ENCODE measurements at regions not wholly inside any gene's neighbourhood (a gene's known extent, or its start where the extent isn't known, plus 50 kb on each side); places are given as distances from the start of the nearest gene placed in this dataset.
"Not testable (repeated sequence)": the region's sequence is repeated elsewhere in the genome, so short reads cannot be mapped to it uniquely, and the experiment has no call there.

GRCh38 chr9:89684912-89685636, 80.3 kb downstream of the GADD45G start:
- no peak overlapping the region for H3K4me3 ChIP-seq (ENCODE audit: low read length)
- H3K27me3 ChIP-seq (replicated peaks; ENCODE audit: control insufficient read depth, insufficient read depth, low read length): peaks cover 2% of the 10 kb centered on the region
- no peaks in the 10 kb centered on the region for H3K4me1 ChIP-seq (ENCODE audit: control insufficient read depth, insufficient read depth, low read length)
- DNase-seq (ENCODE audit: low read depth): no peak
- H3K36me3 ChIP-seq (ENCODE audit: control insufficient read depth, insufficient read depth, low read length, severe bottlenecking): no peaks in the 10 kb centered on the region
- H3K9ac ChIP-seq (ENCODE audit: low read length): no peak overlapping the region
- no peaks in the 10 kb centered on the region for H3K9me3 ChIP-seq (ENCODE audit: control insufficient read depth, low read length)

- DNase-seq (ENCODE audit: low read depth): no peak
- Histone ChIP-seq H3K36me3 (ENCODE audit: control insufficient read depth, insufficient read depth, low read length, severe bottlenecking) (no peaks in the 10 kb centered on the region), H3K27me3 (replicated peaks; ENCODE audit: control insufficient read depth, insufficient read depth, low read length) (peaks cover 2% of the 10 kb centered on the region), H3K4me1 (ENCODE audit: control insufficient read depth, insufficient read depth, low read length) (no peaks in the 10 kb centered on the region), H3K9me3 (ENCODE audit: control insufficient read depth, low read length) (no peaks in the 10 kb centered on the region), H3K4me3 (ENCODE audit: low read length) (no peak overlapping the region), H3K9ac (ENCODE audit: low read length) (no peak overlapping the region)
These were observed 80.9 kb downstream of the GADD45G start for GRCh38 chr9:89685698-89686097.

DNA sequence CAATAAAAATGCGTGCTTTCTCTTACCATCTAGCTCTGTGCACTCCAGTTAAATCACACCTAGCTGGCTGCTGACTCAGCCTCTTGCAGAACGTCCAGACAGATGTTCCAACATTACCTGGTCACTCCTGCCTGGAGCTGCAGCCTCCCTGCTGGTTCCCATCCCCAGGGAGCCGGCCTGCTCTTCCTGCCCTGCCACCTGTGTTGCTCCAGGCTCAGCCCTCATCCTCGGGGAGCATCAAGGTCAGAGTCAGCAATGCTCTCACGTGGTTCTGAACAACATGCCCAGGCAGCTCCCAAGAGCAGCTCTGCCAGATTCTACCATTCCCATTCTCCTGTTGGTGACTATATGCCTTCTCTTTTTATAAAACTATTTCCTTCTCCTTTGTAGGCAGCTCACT, 81.3 kb downstream of the GADD45G start:
- DNase-seq (ENCODE audit: low read depth): no peak
- H3K9ac ChIP-seq (ENCODE audit: low read length): no peak overlapping the region
- no peaks in the 10 kb centered on the region for H3K4me1 ChIP-seq (ENCODE audit: control insufficient read depth, insufficient read depth, low read length)

GRCh38 chr9:89686621-89687020, 81.8 kb downstream of the GADD45G start:
- no peaks in the 10 kb centered on the region for H3K9me3 ChIP-seq (ENCODE audit: control insufficient read depth, low read length)
- peaks cover 2% of the 10 kb centered on the region for H3K27me3 ChIP-seq (replicated peaks; ENCODE audit: control insufficient read depth, insufficient read depth, low read length)
- no peaks in the 10 kb centered on the region for H3K4me1 ChIP-seq (ENCODE audit: control insufficient read depth, insufficient read depth, low read length)
- no peak overlapping the region for H3K4me3 ChIP-seq (ENCODE audit: low read length)
- no peak overlapping the region for H3K9ac ChIP-seq (ENCODE audit: low read length)
- no peak for DNase-seq (ENCODE audit: low read depth)
- H3K36me3 ChIP-seq (ENCODE audit: control insufficient read depth, insufficient read depth, low read length, severe bottlenecking): no peaks in the 10 kb centered on the region

More for the DNA sequence above, 81.3 kb downstream of the GADD45G start:
- no peaks in the 10 kb centered on the region for H3K36me3 ChIP-seq (ENCODE audit: control insufficient read depth, insufficient read depth, low read length, severe bottlenecking)
- H3K4me3 ChIP-seq (ENCODE audit: low read length): no peak overlapping the region
- no peaks in the 10 kb centered on the region for H3K9me3 ChIP-seq (ENCODE audit: control insufficient read depth, low read length)
- peaks cover 2% of the 10 kb centered on the region for H3K27me3 ChIP-seq (replicated peaks; ENCODE audit: control insufficient read depth, insufficient read depth, low read length)

DNA sequence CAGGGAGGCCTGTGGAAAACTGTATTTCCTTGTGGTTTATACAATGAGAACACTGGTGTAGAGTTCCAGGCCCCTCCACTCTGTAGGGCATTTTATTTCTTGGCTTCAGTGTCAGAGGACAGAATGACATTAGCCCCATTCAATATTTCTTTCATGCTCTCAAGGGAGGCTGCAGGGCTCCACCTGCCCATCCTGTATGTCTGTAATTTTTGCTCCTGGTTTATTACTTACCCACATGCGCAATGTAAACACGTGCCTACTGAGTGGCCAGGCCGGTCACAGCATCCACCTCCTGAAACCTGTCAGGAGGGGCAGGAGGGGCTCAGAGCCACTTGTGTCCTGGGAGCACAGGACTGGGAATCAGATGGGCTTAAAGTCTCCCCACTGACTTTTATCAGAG, 82.4 kb downstream of the GADD45G start:
- no peak overlapping the region for H3K9ac ChIP-seq (ENCODE audit: low read length)
- H3K27me3 ChIP-seq (replicated peaks; ENCODE audit: control insufficient read depth, insufficient read depth, low read length): peaks cover 2% of the 10 kb centered on the region
- H3K4me3 ChIP-seq (ENCODE audit: low read length): no peak overlapping the region
- DNase-seq (ENCODE audit: low read depth): no peak
- no peaks in the 10 kb centered on the region for H3K9me3 ChIP-seq (ENCODE audit: control insufficient read depth, low read length)
- no peaks in the 10 kb centered on the region for H3K36me3 ChIP-seq (ENCODE audit: control insufficient read depth, insufficient read depth, low read length, severe bottlenecking)
- no peaks in the 10 kb centered on the region for H3K4me1 ChIP-seq (ENCODE audit: control insufficient read depth, insufficient read depth, low read length)

DNA sequence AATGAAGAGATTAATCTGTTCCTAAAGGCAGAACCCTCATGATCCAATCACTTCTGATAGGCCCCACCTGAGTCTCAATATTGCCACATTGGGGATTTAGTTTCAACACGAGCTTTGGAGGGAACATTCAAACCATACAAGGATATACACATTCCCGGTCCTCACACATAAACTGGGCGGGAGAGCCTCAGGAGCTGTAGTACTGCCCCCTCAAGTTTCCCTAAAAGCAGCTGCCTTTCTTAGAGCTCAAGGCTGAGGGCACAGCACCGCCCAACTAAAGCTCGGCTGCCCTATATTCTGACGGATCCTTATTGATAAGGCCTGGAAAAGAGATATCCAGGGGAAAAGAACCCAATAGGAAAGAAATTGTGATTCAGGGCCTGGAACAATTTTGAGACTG, 83.0 kb downstream of the GADD45G start:
- H3K4me3 ChIP-seq (ENCODE audit: low read length): no peak overlapping the region
- DNase-seq (ENCODE audit: low read depth): no peak
- no peaks in the 10 kb centered on the region for H3K4me1 ChIP-seq (ENCODE audit: control insufficient read depth, insufficient read depth, low read length)
- H3K9me3 ChIP-seq (ENCODE audit: control insufficient read depth, low read length): no peaks in the 10 kb centered on the region
- H3K27me3 ChIP-seq (replicated peaks; ENCODE audit: control insufficient read depth, insufficient read depth, low read length): peaks cover 2% of the 10 kb centered on the region
- no peak overlapping the region for H3K9ac ChIP-seq (ENCODE audit: low read length)
- no peaks in the 10 kb centered on the region for H3K36me3 ChIP-seq (ENCODE audit: control insufficient read depth, insufficient read depth, low read length, severe bottlenecking)

GRCh38 chr9:89689321-89689720, 84.5 kb downstream of the GADD45G start:
- not testable (repeated sequence) for DNase-seq (ENCODE audit: low read depth); H3K36me3 ChIP-seq (ENCODE audit: control insufficient read depth, insufficient read depth, low read length, severe bottlenecking); H3K4me1 ChIP-seq (ENCODE audit: control insufficient read depth, insufficient read depth, low read length); H3K4me3 ChIP-seq (ENCODE audit: low read length); H3K9me3 ChIP-seq (ENCODE audit: control insufficient read depth, low read length); H3K9ac ChIP-seq (ENCODE audit: low read length)
- peaks cover 12% of the 10 kb centered on the region for H3K27me3 ChIP-seq (replicated peaks; ENCODE audit: control insufficient read depth, insufficient read depth, low read length)

DNA sequence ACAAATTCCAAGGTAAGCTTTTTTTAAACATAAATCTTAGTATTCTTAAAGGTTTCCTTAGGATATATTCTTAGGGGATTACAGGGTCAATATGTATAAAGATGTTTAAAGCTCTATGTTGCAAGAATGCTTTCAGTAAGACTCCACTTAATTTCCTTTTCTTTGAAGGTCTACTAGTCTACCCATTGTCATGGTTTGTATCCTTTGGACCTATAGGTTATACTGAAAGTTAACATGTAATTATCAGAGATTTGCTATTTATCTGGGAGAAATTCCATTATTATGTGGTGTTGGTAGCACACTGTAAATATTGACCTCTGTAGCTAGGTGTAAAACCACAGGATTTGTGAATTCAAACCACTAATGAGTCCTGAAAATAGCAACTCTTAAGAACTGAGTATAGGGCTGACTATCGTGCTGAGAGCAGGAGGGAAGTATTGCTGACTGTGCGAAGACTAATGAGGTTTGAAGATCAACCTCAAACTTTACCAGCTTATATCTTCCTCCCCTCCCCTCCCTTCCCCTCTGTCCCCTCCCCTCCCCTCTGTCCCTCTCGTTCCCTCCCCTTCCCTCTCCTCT, 85.6 kb downstream of the GADD45G start:
- H3K9ac ChIP-seq (ENCODE audit: low read length): no peak overlapping the region
- no peak overlapping the region for H3K4me3 ChIP-seq (ENCODE audit: low read length)
- H3K9me3 ChIP-seq (ENCODE audit: control insufficient read depth, low read length): no peaks in the 10 kb centered on the region
- DNase-seq (ENCODE audit: low read depth): no peak
- no peaks in the 10 kb centered on the region for H3K36me3 ChIP-seq (ENCODE audit: control insufficient read depth, insufficient read depth, low read length, severe bottlenecking)
- H3K4me1 ChIP-seq (ENCODE audit: control insufficient read depth, insufficient read depth, low read length): no peaks in the 10 kb centered on the region
- peaks cover 23% of the 10 kb centered on the region for H3K27me3 ChIP-seq (replicated peaks; ENCODE audit: control insufficient read depth, insufficient read depth, low read length)

GRCh38 chr9:89695441-89695891, 90.7 kb downstream of the GADD45G start:
- Histone ChIP-seq H3K36me3 (ENCODE audit: control insufficient read depth, insufficient read depth, low read length, severe bottlenecking) (no peaks in the 10 kb centered on the region), H3K4me3 (ENCODE audit: low read length) (no peak overlapping the region), H3K9ac (ENCODE audit: low read length) (no peak overlapping the region), H3K4me1 (ENCODE audit: control insufficient read depth, insufficient read depth, low read length) (no peaks in the 10 kb centered on the region), H3K27me3 (replicated peaks; ENCODE audit: control insufficient read depth, insufficient read depth, low read length) (peaks cover 44% of the 10 kb centered on the region), H3K9me3 (ENCODE audit: control insufficient read depth, low read length) (no peaks in the 10 kb centered on the region)
- no peak for DNase-seq (ENCODE audit: low read depth)

DNA sequence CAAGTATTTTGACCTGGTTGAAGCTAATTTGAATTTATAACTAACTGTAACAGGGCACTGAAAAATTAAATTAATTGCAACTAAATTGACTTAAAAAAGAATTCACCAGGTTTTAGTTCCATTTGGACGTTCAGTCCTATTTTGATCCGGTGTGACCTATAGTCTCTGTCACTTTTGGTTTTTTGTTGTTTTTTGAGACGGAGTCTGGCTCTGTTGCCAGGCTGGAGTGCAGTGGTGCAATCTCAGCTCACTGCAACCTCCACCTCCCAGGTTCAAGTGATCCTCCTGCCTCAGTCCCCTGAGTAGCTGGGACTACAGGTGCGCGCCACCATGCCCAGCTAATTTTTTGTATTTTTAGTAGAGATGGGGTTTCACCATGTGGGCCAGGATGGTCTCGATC, 91.2 kb downstream of the GADD45G start:
- peaks cover 47% of the 10 kb centered on the region for H3K27me3 ChIP-seq (replicated peaks; ENCODE audit: control insufficient read depth, insufficient read depth, low read length)
- H3K9ac ChIP-seq (ENCODE audit: low read length); DNase-seq (ENCODE audit: low read depth); H3K9me3 ChIP-seq (ENCODE audit: control insufficient read depth, low read length); H3K36me3 ChIP-seq (ENCODE audit: control insufficient read depth, insufficient read depth, low read length, severe bottlenecking); H3K4me1 ChIP-seq (ENCODE audit: control insufficient read depth, insufficient read depth, low read length); H3K4me3 ChIP-seq (ENCODE audit: low read length): not testable (repeated sequence)

DNA sequence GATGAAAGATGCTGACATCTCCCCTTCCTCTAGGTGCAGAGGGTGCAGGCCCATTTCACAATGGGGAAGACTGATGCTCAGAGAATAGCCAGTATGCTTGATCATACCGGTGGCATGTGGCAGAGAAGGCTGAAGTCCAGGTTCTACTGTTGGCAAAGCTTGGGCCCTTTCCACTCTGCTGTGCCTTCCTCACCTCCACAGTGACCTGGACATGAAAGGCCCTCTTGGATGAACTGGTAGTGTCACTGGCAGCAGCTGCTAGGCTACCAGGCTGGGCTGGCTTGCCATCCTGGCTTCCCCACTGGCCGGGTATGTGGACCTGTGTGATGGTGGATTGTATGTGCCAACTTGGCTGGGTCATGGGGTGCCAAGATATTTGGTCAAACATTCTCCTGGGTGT, 92.0 kb downstream of the GADD45G start:
- Histone ChIP-seq H3K4me3 (ENCODE audit: low read length) (no peak overlapping the region), H3K36me3 (ENCODE audit: control insufficient read depth, insufficient read depth, low read length, severe bottlenecking) (no peaks in the 10 kb centered on the region), H3K9me3 (ENCODE audit: control insufficient read depth, low read length) (no peaks in the 10 kb centered on the region), H3K9ac (ENCODE audit: low read length) (no peak overlapping the region), H3K4me1 (ENCODE audit: control insufficient read depth, insufficient read depth, low read length) (no peaks in the 10 kb centered on the region), H3K27me3 (replicated peaks; ENCODE audit: control insufficient read depth, insufficient read depth, low read length) (peaks cover 49% of the 10 kb centered on the region)
- no peak for DNase-seq (ENCODE audit: low read depth)

DNA sequence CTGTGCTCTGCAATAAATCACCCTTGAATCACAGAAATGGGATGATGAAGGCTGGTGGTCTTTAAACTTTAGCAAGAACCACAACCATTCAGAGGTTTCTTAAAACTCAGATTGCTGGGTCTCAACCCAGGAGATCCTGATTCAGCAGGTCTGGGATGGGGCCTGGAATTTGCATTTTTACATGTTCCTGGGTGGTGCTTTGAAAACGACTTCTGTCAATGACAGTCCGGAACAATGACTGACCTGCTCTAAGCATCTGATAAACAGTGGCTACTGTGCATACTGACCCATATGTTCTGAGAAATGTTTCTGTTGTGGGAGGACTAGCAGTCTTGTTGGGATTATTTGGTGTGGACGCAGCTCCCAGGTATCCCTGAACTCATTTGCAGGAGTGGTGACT, 92.7 kb downstream of the GADD45G start:
- H3K36me3 ChIP-seq (ENCODE audit: control insufficient read depth, insufficient read depth, low read length, severe bottlenecking): no peaks in the 10 kb centered on the region
- no peaks in the 10 kb centered on the region for H3K9me3 ChIP-seq (ENCODE audit: control insufficient read depth, low read length)
- H3K27me3 ChIP-seq (replicated peaks; ENCODE audit: control insufficient read depth, insufficient read depth, low read length): peaks cover 49% of the 10 kb centered on the region
- H3K4me1 ChIP-seq (ENCODE audit: control insufficient read depth, insufficient read depth, low read length): no peaks in the 10 kb centered on the region
- H3K4me3 ChIP-seq (ENCODE audit: low read length): no peak overlapping the region
- no peak overlapping the region for H3K9ac ChIP-seq (ENCODE audit: low read length)
- DNase-seq (ENCODE audit: low read depth): no peak
